ENCODE measurements at regions not wholly inside any gene's neighbourhood (a gene's known extent, or its start where the extent isn't known, plus 50 kb on each side); places are given as distances from the start of the nearest gene placed in this dataset.
"Not testable (repeated sequence)": the region's sequence is repeated elsewhere in the genome, so short reads cannot be mapped to it uniquely, and the experiment has no call there.

DNA sequence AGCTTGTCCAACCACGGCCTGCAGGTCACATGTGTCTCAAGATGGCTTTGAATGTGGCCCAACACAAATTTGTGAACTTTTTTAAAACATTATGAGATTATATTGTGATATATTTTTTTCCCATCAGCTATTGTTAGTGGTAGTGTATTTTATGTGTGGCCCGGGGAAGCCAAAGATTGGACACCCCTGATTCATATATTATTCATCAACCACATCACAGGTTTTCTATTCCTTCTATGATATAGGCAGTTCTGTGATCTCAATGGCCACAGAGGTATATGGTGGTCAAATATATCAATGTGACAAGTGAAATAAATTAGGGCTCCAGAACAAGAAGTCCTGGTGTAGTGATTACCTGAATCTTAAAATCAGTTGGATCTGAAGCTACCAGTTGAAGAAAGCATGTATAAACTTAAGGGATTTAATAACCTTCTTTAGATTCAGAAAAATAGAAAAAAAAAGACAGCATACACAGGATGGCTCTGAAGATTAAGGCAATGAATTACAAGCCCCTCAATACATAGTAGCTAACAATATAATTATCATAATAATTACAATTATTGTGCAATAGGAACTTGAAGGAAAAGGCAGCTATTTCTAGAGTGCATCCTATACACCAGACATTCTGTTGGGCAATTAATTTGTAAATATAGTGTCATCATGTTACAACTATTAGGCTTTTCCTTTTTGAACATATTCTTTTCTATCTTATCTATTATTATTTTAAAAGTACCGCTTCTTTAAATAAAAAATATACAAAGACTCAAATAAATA, 530.4 kb upstream of the PTPRD start:
- no peak for DNase-seq (ENCODE audit: low read depth in 2 of 2)

DNA sequence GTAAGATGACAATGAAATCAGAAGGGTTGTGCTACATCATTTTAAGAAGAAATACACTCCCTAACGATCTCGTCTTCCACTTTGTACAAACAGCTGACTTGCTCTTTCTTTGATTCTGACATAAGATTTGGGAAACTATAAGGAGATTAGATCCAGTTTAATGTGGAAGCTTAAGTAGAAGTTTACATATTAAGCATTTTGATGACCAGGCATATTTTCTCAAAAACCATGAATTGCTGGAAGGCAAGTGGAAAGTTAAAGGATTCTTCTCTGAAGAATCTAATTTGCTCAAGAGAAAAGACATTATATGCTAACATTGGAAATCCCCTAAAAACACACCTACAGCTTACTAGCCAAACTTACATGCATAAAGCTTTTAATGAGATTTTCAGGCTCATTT, 531.9 kb upstream of the PTPRD start:
- DNase-seq (ENCODE audit: low read depth in 2 of 2): no peak

DNA sequence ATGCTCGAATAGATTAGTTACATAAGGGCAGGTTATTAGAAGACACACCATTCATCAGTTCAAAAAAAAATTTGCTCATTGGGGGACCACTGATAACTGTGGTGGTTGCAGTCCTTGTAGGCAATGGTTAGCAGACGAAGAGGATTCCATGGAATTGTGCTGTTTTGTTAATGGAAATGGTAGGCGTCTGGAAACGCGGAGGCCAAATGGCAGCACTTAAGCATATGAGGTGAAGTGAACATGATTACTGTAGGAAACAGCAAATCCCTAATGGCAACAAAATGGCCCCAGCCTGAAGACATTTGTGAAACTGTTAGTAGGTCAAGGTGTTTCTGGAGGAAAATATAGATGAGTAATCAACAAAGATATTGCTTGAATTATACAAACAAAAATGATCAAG, 535.4 kb upstream of the PTPRD start:
- no peak for DNase-seq (ENCODE audit: low read depth in 2 of 2)

DNA sequence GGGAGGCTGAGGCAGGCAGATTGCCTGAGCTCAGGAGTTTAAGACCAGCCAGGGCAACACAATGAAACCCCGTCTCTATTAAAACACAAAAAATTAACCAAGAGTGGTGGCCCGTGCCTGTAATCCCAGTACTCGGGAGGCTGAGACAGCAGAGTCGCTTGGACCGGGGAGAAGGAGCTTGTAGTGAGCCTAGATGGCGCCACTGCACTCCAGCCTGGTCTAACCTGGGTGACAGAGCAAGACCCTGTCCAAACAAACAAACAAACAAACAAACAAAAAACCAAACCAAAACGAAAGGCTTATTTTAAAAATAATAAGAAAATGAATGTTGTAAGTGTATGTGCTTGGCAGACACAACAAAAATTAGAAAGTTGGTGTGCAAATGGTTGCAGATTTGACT, 536.3 kb upstream of the PTPRD start:
- no peak for DNase-seq (ENCODE audit: low read depth in 2 of 2)

DNA sequence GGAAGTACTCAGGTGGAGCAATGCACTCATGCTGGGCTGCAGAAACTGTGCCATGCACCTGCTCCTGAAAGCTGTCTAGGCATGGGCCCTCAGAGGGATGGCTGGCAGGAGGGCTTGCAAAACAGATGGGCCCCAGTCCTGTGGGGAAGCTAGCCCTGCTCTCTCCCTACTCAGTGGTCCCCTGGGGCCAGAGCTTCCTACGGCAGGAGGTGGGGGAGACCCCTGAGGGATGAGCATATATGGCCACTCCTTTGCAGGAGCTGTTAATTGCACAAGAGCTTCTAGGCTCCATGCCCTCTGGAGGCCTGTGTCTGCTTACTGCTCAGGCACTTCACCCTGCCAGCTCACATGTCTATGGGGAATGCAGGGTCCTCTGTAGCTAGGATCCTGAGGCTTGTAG, 545.3 kb upstream of the PTPRD start:
- no peak for DNase-seq (ENCODE audit: low read depth in 2 of 2)

DNA sequence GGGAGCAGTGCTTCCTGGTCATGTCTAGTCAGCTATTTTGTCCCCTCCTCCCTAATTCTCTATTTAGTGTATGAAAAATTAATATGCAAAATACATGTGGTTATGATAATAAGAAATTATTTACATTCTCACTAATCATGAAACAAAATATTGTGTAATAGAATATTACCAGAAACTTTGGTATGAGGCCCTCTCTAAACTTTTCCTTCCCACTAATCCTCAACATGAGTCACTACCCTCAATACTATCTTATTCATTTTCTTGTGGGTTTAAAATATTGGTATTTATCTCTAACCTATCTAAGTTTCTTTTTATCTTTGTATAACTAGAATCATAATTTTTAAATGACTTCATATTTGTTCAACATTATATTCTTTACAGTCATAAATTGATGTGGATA, 545.9 kb upstream of the PTPRD start:
- no peak for DNase-seq (ENCODE audit: low read depth in 2 of 2)

DNA sequence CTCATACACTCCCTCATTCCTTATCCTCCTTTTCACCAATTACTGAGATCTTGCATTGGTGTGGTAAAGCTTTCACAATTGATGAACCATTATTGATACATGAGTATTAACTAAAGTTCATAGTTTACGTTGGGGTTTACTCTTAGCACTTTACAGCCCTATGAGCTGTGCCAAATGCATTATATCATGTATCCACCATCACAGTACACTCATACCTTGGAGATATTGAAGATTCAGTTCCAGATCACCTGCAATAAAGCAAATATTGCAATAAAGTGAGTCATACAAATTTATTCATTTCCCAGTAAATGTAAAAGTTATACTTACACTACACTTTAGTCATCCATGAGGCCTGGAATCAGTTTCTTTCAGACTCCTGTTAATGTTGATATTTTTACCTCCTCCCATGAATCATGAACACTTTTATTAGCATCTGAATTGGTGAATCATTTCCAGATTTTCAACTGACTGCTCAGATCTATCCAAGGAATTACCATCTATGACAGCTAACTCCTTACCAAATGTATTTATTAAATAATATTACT, 546.6 kb upstream of the PTPRD start:
- no peak for DNase-seq (ENCODE audit: low read depth in 2 of 2)

DNA sequence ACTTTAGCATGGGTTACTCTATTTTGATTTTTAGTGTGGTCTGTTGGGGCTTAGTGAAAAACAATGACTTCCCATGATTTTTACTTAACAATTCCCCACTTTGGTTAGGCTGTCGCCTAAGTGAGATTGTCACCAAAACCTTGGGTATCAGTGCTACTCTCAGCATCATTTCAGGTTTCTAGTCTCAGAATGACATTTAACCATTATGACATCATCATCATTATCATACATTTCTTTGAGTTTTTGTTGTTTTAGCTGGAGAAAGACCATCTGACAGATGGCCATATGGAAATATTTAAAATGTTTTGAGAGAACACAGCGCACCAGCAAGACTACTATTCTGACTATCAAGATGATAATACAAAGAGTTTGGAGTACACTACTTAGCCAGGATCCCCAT, 551.0 kb upstream of the PTPRD start:
- no peak for DNase-seq (ENCODE audit: low read depth in 2 of 2)

DNA sequence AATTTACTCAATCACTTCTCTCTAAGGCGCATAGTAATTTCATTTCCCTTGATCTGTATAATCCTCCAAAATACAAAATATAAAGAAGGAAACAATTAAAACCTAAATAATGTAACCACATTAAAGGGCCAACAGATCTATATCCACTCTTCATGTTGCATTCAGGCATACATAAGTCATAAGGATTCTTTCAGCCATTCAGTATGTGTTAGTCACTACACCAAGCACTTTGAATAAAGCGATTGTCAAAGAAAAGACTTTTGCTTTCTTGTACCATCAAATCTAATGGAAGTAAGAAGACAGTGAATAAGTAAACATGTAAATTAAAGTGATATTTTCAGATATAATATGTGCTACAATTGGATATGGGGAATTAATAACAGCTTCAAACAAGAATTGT, 569.2 kb upstream of the PTPRD start:
- no peak for DNase-seq (ENCODE audit: low read depth in 2 of 2)

DNA sequence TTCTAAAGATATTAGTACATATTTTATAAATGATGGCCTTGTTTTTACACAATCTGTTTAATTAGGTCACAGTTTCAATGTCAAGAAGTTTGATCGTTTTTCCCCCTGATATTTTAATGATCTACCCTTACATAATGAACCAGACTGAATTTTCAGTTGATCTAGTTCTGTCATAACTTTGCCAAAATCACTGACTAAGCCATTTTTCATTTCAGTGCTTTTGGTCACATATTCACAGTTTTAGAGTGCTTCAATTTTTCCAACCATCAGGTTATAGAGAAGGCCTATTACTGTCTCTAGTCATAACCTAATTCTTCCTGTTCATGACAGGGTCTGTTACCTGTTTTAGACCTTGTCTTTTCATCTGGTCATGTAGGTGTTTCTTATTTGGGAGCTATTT, 577.9 kb upstream of the PTPRD start:
- no peak for DNase-seq (ENCODE audit: low read depth in 2 of 2)

DNA sequence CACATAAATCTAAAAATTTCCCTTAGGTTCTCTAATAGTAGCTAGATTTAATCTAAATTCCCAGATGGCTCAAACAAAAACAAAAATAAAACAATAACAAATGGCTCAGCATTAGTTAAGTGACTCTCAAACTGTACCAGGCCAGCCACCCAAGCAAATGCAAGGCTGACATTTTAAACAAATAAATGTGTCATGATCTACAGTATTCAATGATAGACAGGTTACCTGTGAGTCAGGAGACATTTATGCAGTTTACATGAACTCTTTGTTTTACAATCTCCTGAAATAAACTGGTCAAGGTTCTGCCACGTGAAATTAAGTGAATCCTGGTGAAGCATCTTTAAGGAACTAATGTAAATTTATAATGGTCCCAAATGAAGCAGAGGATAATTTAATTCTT, 580.2 kb upstream of the PTPRD start:
- DNase-seq (ENCODE audit: low read depth in 2 of 2): no peak

DNA sequence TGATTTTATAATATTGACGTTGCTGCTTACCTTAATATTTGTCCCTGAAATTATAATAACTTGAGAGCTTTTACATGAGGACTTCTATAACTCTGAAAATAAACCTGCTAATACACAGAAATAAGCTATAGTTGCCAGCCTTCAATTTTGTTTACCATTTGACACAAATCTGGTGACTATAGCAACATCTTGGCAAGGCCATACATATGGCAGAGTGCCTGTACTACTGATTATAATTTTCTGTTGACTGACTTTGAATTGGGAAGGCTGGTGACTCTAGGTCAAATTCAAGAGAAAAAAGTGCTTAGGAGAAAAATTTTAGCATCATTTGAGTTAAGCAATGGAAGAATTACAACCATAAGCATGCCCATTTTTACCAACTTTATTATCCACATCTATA, 581.4 kb upstream of the PTPRD start:
- DNase-seq (ENCODE audit: low read depth in 2 of 2): no peak

DNA sequence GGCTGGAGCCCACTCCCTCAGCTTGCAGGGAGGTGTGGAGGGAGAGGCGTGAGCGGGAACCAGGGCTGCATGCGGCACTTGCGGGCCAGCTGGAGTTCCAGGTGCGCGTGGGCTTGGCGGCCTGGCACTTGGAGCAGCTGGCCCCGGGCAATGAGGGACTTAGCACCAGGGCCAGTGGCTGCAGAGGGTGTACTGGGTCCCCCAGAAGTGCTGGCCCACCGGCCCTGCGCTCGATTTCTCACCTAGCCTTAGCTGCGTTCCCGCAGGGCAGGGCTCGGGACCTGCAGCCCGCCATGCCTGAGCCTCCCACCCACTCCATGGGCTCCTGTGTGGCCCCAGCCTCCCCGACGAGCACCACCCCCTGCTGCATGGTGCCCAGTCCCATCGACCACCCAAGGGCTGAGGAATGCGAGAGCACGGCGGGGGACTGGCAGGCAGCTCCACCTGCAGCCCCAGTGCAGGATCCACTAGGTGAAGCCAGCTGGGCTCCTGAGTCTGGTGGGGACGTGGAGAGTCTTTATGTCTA, 584.1 kb upstream of the PTPRD start:
- not testable (repeated sequence) for DNase-seq (ENCODE audit: low read depth in 2 of 2)

DNA sequence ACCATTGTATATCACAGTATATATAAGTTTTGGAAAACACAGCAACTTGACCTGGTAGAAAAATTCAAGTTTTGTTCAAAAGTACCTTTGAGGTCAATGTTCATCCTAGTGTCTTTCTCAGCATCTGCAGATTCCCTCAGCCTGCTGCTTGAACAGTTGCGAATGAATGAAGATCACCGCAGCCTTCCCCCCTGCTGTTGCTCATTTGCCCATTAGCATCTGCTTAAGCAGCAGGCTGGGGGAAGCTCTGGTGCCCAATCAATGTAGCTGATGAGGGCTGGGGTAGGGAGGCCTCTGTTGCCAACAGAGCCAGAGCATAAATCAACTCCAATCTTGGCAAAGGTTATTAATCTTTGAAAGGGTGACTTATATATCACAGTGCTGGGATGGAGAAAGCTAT, 586.5 kb upstream of the PTPRD start:
- DNase-seq (ENCODE audit: low read depth in 2 of 2): no peak

DNA sequence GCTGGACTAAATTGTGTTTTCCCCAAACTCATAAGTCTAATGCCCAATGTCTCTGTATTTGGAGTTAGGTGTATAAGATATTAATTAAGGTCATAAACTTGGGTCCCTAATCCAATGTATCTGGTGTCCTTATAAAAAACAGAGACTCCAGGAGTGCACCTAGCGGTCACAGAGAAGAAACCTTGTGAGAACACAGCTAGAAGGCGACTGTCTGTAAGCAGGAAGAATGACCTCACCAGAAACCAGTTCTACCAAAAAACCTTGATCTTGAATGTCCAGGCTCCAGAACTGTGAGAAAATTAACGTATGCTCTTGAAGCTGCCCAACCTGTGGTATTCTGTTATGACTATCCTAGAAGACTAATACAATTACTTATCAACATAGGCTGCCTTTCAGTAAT, 591.7 kb upstream of the PTPRD start:
- DNase-seq (ENCODE audit: low read depth in 2 of 2): no peak

DNA sequence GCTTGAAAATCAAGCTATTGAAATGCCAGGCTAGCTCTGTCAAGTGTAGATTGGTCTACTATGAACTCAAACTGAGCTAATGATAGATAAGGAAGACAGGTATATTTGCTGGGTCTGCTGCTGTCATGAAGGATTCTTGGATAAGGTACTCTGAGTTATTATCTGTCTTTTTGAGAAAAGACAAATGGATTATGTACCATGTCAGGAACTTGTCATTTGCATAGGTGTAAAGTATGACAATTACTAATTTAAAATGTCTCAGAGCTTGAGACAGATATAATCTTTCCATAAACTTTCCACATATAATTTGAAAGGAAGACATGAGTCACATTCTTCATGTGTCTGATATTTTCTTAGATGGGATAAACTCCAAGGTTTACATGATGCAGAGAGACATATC, 594.1 kb upstream of the PTPRD start:
- no peak for DNase-seq (ENCODE audit: low read depth in 2 of 2)

DNA sequence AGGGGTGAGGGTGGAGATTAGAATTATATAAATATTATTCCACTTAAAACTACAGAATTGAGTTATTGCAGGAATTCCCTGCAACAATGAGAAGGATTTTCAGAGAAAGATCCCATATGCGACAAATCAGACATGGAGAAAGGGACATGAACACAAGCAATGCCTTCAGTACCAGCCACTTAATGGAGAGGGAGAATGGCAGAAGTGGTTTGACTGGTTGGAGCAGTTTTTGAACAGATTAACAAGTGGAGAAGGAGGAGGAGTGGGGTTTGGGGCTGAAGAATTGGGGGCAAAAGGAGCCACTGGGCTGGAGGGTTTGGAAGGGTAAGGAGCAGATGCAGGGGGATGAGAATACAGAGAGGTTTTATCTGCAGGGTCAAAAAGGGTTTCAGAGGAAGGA, 620.9 kb upstream of the PTPRD start:
- no peak for DNase-seq (ENCODE audit: low read depth in 2 of 2)

DNA sequence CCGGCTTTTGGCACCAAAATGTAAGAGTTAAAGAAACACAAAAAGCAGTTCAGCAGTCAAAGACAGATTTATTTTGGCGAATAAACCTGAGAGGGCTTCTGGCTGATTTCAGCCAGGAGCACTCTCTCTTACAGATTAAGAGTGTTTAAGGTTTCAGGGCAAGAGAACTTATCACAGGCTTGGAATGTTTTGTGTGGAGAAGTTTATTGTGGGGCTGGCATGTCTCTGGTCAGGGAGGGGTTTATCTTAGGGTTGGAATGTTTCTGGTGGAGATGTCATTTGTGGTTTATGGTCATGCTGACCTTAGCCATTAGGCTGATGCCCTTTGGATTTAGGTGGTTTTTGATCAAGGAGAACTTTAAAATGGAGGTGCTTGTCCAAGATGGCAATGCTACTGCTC, 622.3 kb upstream of the PTPRD start:
- DNase-seq (ENCODE audit: low read depth in 2 of 2): no peak

DNA sequence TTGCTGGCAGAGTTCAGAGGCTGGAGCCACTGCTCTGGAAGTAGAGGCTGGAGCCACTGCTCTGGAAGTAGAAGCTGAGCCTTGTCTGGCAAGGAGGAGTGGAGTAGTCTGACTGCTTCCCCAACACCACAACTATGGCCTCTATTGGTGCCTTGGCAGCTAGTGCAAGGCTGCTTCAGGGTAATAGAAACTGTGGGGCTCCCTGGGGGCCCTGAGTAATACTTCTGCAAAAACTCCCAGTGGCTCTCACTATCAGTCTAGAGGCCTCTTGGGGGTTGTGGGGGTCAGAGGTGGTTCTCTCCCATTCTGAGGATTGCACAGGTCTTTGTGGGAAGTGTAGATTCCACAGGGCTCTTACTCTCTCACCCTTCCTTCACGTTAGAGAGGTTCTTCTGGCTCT, 629.0 kb upstream of the PTPRD start:
- DNase-seq (ENCODE audit: low read depth in 2 of 2): no peak

DNA sequence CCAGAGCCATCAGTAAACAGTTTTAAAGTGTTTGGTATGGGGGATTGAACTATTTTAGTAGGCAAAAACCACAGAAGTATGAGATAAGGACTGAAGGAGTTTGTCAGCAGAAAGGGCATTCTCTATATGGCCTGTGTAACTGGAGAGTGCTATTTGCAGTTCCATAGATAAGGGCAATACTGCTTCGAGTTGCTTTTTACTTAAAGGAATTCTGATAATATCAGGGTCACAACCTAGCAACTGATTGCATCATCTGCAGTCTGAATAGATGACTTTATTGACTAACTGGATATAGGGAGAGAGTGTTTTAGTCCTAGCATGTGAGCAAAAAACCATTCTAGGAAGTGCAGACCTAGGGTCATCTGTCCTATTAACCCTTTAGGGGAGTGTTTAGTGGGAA, 645.2 kb upstream of the PTPRD start:
- DNase-seq (ENCODE audit: low read depth in 2 of 2): no peak

DNA sequence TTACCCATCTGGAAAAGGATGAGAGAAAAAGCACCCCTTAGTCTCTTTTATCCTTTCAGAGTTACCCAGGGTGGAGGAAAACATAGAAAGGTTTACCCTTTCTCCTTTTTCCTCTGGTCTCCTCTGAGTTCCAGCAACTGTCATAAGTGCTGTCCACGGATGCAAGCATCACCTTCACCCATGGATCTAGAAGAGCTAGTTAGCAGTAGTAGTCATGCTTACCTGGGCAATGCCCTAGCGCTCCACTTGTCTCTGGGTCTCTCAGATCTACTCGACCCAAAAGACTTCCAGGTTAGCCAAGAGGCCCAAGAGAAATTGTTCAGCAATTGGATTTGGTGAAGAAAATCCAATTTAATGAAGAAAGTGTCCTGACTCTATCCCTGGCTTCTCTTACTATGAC, 656.2 kb upstream of the PTPRD start:
- peak in 1 of 2 donors; percentile 3 for DNase-seq (ENCODE audit: low read depth in 2 of 2)

DNA sequence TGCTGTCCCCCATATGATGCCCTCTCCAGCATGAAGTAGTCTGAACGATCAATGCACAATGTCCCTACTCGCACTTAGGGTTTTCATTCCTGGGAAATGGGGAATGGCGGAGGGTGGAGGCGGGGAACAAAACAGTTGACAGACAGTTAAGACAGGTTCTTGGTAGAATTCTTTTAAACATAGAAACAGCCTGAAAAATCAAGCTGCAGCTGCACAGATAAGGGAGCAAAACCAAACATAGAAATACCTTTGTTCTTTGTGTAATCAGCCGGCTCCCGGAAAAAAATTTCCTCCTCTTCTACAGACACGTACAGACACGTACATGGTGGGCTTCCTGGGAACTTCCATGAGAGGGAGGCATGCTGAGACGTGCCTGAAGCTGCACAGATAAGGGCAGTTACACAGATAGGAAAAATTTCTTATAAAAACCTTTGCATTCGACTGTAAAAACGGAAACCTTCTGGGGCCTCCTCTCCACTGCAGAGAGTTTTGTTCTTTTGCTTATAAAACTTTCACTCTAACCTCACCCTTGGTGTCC, 662.4 kb upstream of the PTPRD start:
- DNase-seq (ENCODE audit: low read depth in 2 of 2): no peak

DNA sequence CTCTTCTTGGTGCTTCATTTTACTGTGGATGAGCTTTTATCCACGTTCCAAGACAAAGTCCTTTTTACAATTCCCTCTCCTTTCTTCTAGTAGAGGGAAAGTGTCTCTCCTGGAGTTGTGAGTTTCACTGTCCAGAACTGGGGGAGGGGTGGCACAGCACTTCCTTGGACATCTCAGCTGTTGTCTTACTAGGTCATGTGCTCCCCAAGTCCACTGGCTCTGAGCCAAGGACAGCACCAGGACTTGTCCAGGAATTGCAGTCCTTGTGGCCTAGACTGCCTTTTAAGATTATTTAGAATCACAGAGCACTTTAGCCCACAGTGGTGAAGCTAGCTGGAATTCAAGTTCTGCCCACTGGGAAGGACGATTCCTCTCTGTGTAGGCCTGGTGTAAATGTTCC, 700.2 kb upstream of the PTPRD start:
- no peak for DNase-seq (ENCODE audit: low read depth in 2 of 2)
